ENCODE measurements at regions not wholly inside any gene's neighbourhood (a gene's known extent, or its start where the extent isn't known, plus 50 kb on each side); places are given as distances from the start of the nearest gene placed in this dataset.

GRCh38 chr3:84023842-84024241, 934.9 kb upstream of the CADM2 start:
- H3K27ac Mint-ChIP-seq = no peak overlapping the region
- H3K4me1 Mint-ChIP-seq (ENCODE audit: low read depth) = no peaks in the 10 kb centered on the region
- no peaks in the 10 kb centered on the region for H3K27me3 Mint-ChIP-seq
- no peaks in the 10 kb centered on the region for H3K9me3 Mint-ChIP-seq
- no peaks in the 10 kb centered on the region for H3K36me3 Mint-ChIP-seq (ENCODE audit: low read depth)
- no peak overlapping the region for H3K4me3 Mint-ChIP-seq
- intact Hi-C loops (cut with micrococcal nuclease) = no loop called here

- H3K4me3 Mint-ChIP-seq = no peak overlapping the region
- H3K4me1 Mint-ChIP-seq (ENCODE audit: low read depth) = no peaks in the 10 kb centered on the region
- H3K9me3 Mint-ChIP-seq = peaks cover 26% of the 10 kb centered on the region
- H3K27ac Mint-ChIP-seq = no peak overlapping the region
- H3K27me3 Mint-ChIP-seq = no peaks in the 10 kb centered on the region
- H3K36me3 Mint-ChIP-seq (ENCODE audit: low read depth) = no peaks in the 10 kb centered on the region
- intact Hi-C loops (cut with micrococcal nuclease) = no loop called here
Measured at GRCh38 chr3:84039099-84039498, 919.7 kb upstream of the CADM2 start.

GRCh38 chr3:84042399-84043106, 916.2 kb upstream of the CADM2 start:
- H3K4me1 Mint-ChIP-seq (ENCODE audit: low read depth) = no peaks in the 10 kb centered on the region
- no peaks in the 10 kb centered on the region for H3K27me3 Mint-ChIP-seq
- no peaks in the 10 kb centered on the region for H3K9me3 Mint-ChIP-seq
- H3K4me3 Mint-ChIP-seq = no peak overlapping the region
- no peak overlapping the region for H3K27ac Mint-ChIP-seq
- intact Hi-C loops (cut with micrococcal nuclease) = no loop called here
- H3K36me3 Mint-ChIP-seq (ENCODE audit: low read depth) = no peaks in the 10 kb centered on the region

GRCh38 chr3:84066915-84067314, 891.9 kb upstream of the CADM2 start:
- H3K4me3 Mint-ChIP-seq = no peak overlapping the region
- H3K4me1 Mint-ChIP-seq (ENCODE audit: low read depth) = no peaks in the 10 kb centered on the region

GRCh38 chr3:84073664-84074063, 885.1 kb upstream of the CADM2 start:
- Mint-ChIP-seq H3K27me3 (no peaks in the 10 kb centered on the region), H3K4me1 (ENCODE audit: low read depth) (no peaks in the 10 kb centered on the region), H3K27ac (no peak overlapping the region), H3K4me3 (no peak overlapping the region), H3K9me3 (peaks cover 15% of the 10 kb centered on the region), H3K36me3 (ENCODE audit: low read depth) (no peaks in the 10 kb centered on the region)
- intact Hi-C loops (cut with micrococcal nuclease) = no loop called here

More at GRCh38 chr3:84066915-84067314, 891.9 kb upstream of the CADM2 start:
- intact Hi-C loops (cut with micrococcal nuclease) = no loop called here
- Mint-ChIP-seq H3K9me3 (no peaks in the 10 kb centered on the region), H3K27ac (no peak overlapping the region), H3K36me3 (ENCODE audit: low read depth) (no peaks in the 10 kb centered on the region), H3K27me3 (no peaks in the 10 kb centered on the region)

GRCh38 chr3:84074767-84075166, 884.0 kb upstream of the CADM2 start:
- H3K27ac Mint-ChIP-seq = no peak overlapping the region
- intact Hi-C loops (cut with micrococcal nuclease) = no loop called here
- H3K4me1 Mint-ChIP-seq (ENCODE audit: low read depth) = no peaks in the 10 kb centered on the region
- peaks cover 15% of the 10 kb centered on the region for H3K9me3 Mint-ChIP-seq
- no peak overlapping the region for H3K4me3 Mint-ChIP-seq
- H3K27me3 Mint-ChIP-seq = no peaks in the 10 kb centered on the region
- no peaks in the 10 kb centered on the region for H3K36me3 Mint-ChIP-seq (ENCODE audit: low read depth)

GRCh38 chr3:84077479-84077878, 881.3 kb upstream of the CADM2 start:
- Mint-ChIP-seq H3K4me3 (no peak overlapping the region), H3K9me3 (peaks cover 15% of the 10 kb centered on the region), H3K4me1 (ENCODE audit: low read depth) (no peaks in the 10 kb centered on the region), H3K36me3 (ENCODE audit: low read depth) (no peaks in the 10 kb centered on the region), H3K27me3 (no peaks in the 10 kb centered on the region), H3K27ac (no peak overlapping the region)
- intact Hi-C loops (cut with micrococcal nuclease) = no loop called here

- Mint-ChIP-seq H3K9me3 (peaks cover 13% of the 10 kb centered on the region), H3K27me3 (no peaks in the 10 kb centered on the region), H3K4me1 (ENCODE audit: low read depth) (no peaks in the 10 kb centered on the region), H3K36me3 (ENCODE audit: low read depth) (no peaks in the 10 kb centered on the region), H3K27ac (no peak overlapping the region), H3K4me3 (no peak overlapping the region)
- intact Hi-C loops (cut with micrococcal nuclease) = no loop called here
Measured at GRCh38 chr3:84082726-84083125, 876.1 kb upstream of the CADM2 start.

- intact Hi-C loops (cut with micrococcal nuclease) = no loop called here
- no peaks in the 10 kb centered on the region for H3K27me3 Mint-ChIP-seq
- no peak overlapping the region for H3K4me3 Mint-ChIP-seq
- peaks cover 12% of the 10 kb centered on the region for H3K9me3 Mint-ChIP-seq
- no peaks in the 10 kb centered on the region for H3K4me1 Mint-ChIP-seq (ENCODE audit: low read depth)
- H3K36me3 Mint-ChIP-seq (ENCODE audit: low read depth) = no peaks in the 10 kb centered on the region
- H3K27ac Mint-ChIP-seq = no peak overlapping the region
Measured at GRCh38 chr3:84092907-84093306, 865.9 kb upstream of the CADM2 start.

- no peaks in the 10 kb centered on the region for H3K36me3 Mint-ChIP-seq (ENCODE audit: low read depth)
- no peaks in the 10 kb centered on the region for H3K9me3 Mint-ChIP-seq
- intact Hi-C loops (cut with micrococcal nuclease) = no loop called here
- no peaks in the 10 kb centered on the region for H3K27me3 Mint-ChIP-seq
- H3K4me1 Mint-ChIP-seq (ENCODE audit: low read depth) = no peaks in the 10 kb centered on the region
- no peak overlapping the region for H3K27ac Mint-ChIP-seq
- H3K4me3 Mint-ChIP-seq = no peak overlapping the region
Measured at GRCh38 chr3:84096188-84096587, 862.6 kb upstream of the CADM2 start.

- H3K27me3 Mint-ChIP-seq = no peaks in the 10 kb centered on the region
- no peaks in the 10 kb centered on the region for H3K9me3 Mint-ChIP-seq
- intact Hi-C loops (cut with micrococcal nuclease) = no loop called here
- H3K27ac Mint-ChIP-seq = no peak overlapping the region
- H3K4me1 Mint-ChIP-seq (ENCODE audit: low read depth) = no peaks in the 10 kb centered on the region
- no peaks in the 10 kb centered on the region for H3K36me3 Mint-ChIP-seq (ENCODE audit: low read depth)
- no peak overlapping the region for H3K4me3 Mint-ChIP-seq
Measured at GRCh38 chr3:84100861-84101260, 857.9 kb upstream of the CADM2 start.

- Mint-ChIP-seq H3K9me3 (peaks cover 7% of the 10 kb centered on the region), H3K4me3 (no peak overlapping the region), H3K27ac (no peak overlapping the region), H3K36me3 (ENCODE audit: low read depth) (no peaks in the 10 kb centered on the region), H3K4me1 (ENCODE audit: low read depth) (no peaks in the 10 kb centered on the region), H3K27me3 (no peaks in the 10 kb centered on the region)
- intact Hi-C loops (cut with micrococcal nuclease) = no loop called here
Measured at GRCh38 chr3:84108442-84108971, 850.3 kb upstream of the CADM2 start.

GRCh38 chr3:84109911-84110310, 848.9 kb upstream of the CADM2 start:
- Mint-ChIP-seq H3K9me3 (peaks cover 7% of the 10 kb centered on the region), H3K36me3 (ENCODE audit: low read depth) (no peaks in the 10 kb centered on the region), H3K4me1 (ENCODE audit: low read depth) (no peaks in the 10 kb centered on the region), H3K4me3 (no peak overlapping the region), H3K27ac (no peak overlapping the region), H3K27me3 (no peaks in the 10 kb centered on the region)
- intact Hi-C loops (cut with micrococcal nuclease) = no loop called here

GRCh38 chr3:84110787-84111186, 848.0 kb upstream of the CADM2 start:
- no peaks in the 10 kb centered on the region for H3K36me3 Mint-ChIP-seq (ENCODE audit: low read depth)
- H3K4me1 Mint-ChIP-seq (ENCODE audit: low read depth) = no peaks in the 10 kb centered on the region

GRCh38 chr3:84125201-84125721, 833.5 kb upstream of the CADM2 start:
- Mint-ChIP-seq H3K27me3 (no peaks in the 10 kb centered on the region), H3K36me3 (ENCODE audit: low read depth) (no peaks in the 10 kb centered on the region), H3K4me3 (no peak overlapping the region), H3K27ac (no peak overlapping the region), H3K4me1 (ENCODE audit: low read depth) (no peaks in the 10 kb centered on the region), H3K9me3 (peaks cover 11% of the 10 kb centered on the region)
- intact Hi-C loops (cut with micrococcal nuclease) = no loop called here

More at GRCh38 chr3:84110787-84111186, 848.0 kb upstream of the CADM2 start:
- intact Hi-C loops (cut with micrococcal nuclease) = no loop called here
- H3K4me3 Mint-ChIP-seq = no peak overlapping the region
- H3K9me3 Mint-ChIP-seq = peaks cover 7% of the 10 kb centered on the region
- no peaks in the 10 kb centered on the region for H3K27me3 Mint-ChIP-seq
- H3K27ac Mint-ChIP-seq = no peak overlapping the region
